HG03565 (cell line): ENCODE measurements at regions not wholly inside any gene's neighbourhood (a gene's known extent, or its start where the extent isn't known, plus 50 kb on each side); places are given as distances from the start of the nearest gene placed in this dataset.
"Not testable (repeated sequence)": the region's sequence is repeated elsewhere in the genome, so short reads cannot be mapped to it uniquely, and the experiment has no call there.

Experiments used
- ATAC-seq: cut with Tn5 transposase; IDR thresholded peaks from one replicate; pipeline ENCODE4 v1.9.1; 2021; ENCODE audit warnings: mild to moderate bottlenecking, moderate library complexity; ENCODE audit not compliant: unreplicated experiment

DNA sequence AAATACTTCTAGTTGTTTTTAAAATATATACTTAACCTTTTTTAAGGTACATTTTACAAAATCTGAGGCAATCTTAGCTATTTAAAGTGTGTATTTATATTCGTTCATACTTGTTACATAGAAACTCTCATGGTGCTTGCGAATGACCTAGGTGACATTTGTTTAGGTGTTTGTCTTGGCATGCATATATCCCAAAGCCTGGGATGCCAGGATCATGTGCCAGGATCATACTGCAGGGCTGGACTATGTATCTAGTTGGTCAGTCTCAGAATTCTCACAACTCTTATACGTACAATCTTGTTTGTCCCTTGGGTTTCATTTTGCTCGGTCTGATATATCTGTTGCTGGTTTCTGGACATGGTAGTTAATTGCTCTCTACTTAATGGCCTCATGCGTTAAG is 109.9 kb upstream of the WIPF3 start:
- ATAC-seq = not testable (repeated sequence)

DNA sequence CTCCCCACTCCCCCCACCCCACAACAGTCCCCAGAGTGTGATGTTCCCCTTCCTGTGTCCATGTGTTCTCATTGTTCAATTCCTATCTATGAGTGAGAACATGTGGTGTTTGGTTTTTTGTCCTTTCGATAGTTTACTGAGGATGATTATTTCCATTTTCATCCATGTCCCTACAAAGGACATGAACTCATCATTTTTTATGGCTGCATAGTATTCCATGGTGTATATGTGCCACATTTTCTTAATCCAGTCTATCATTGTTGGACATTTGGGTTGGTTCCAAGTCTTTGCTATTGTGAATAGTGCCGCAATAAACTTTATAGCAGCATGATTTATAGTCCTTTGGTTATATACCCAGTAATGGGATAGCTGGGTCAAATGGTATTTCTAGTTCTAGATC is 106.6 kb upstream of the WIPF3 start:
- not testable (repeated sequence) for ATAC-seq

DNA sequence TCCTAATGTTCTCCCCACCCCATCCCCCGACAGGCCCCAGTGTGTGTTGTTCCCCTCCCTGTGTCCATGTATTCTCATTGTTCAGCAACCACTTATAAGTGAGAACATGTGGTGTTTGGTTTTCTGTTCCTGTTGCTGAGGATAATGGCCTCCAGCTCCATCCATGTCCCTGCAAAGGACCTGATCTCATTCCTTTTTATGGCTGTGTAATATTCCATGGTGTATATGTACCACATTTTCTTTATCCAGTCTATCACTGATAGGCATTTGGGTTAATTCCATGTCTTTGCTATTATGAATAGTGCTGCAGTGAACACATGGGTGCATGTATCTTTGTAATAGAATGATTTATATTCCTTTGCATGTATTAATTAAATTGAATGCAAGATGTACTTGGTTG is 104.8 kb upstream of the WIPF3 start:
- not testable (repeated sequence) for ATAC-seq

DNA sequence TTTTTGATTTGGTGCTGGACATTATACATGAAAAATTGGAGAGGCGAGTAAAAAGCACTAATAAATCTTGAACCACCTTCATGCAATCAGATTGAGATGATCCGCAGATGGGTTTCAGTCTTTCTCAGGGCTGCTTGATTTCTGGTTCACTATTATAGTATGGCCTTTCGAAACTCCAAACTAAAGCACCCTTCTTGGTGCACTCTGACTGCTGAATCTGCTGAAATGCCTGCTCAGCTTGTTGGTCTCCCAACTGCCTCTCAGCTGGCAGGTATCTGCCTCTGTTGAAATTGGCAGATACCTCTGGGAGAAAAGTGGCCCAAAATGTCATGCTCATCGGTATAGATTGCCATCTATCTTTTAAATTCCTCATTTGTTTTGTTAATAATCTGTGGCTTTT is 102.5 kb upstream of the WIPF3 start:
- not testable (repeated sequence) for ATAC-seq

DNA sequence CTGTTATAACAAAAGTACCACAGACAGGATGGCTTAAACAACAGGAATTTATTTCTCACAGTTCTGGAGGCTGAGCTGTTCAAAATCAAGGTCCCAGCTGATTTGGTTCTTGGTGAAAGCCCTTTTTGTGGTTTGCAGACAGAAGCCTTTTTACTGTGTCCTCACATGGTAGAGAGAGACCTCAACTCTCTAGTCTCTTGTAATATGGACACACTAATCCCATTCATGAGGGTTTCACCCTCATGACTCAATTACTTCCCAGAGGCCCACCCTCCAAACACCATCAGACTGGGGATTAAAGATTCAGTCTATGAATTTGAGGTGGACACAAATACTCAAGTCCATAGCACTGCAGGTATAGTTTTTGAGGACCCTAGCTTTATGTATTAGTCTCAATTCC is 97.3 kb upstream of the WIPF3 start:
- ATAC-seq = not testable (repeated sequence)

DNA sequence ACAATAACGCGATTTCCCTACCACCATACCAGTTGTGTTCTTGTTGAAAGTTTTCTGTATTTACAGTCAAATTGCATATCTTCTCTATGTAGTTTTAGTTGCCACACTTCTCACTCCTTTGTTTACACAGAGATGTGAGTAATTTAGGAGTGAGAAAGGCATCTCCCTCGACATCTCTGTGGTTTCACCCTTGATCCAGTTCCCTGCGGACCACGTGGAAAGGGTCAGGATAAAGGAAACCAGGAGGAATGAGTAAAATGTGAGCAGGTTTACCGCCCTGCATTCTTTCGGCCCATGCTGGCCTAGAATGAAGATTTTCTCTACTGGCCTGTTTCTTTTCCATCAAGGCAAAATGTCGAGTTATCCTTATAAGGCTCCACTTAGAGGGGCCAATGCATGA is 83.2 kb upstream of the WIPF3 start:
- not testable (repeated sequence) for ATAC-seq

DNA sequence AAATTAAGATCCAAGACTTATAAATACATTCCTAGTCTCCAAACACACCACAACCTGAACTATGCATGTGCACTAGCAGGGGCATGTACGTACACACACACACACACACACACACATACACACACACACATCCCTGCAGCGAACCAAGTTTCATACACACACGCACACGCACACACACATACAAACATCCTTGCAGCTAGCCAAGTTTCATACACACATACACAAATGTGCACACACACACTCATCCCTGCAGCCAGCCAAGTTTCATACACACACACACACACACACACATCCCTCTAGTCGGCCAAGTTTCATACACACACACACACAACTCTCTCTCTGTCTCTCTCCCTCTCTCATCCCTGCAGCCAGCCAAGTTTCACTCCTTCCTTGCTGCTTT is 82.7 kb upstream of the WIPF3 start:
- no peak for ATAC-seq

DNA sequence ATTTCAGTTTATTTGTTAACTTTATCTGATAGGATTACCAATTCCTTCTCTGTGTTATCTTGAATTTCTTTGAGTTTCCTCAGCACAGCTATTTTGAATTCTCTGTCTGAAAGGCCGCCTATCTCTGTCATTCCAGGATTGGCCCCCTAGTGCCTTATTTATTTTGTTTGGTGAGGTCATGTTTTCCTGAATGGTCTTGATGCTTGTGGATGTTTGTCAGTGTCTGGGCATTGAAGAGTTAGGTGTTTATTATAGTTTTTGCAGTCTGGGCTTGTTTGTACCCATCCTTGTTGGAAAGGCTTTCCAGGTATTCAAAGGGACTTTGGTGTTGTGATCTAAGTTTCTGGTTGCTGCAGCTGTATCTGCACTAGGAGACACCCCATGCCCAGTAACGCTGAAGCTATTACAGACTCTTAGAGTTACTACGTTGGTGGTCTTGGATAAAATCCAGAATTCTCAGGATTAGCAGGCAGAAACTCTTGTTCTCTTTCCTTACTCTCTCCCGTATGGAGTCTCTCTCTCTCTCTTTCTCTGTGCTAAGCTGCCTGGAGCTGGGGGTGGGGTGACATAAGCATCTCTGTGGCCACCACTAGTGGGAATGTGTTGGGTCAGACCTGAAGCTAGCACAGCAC is 76.7 kb upstream of the WIPF3 start:
- ATAC-seq = not testable (repeated sequence)

DNA sequence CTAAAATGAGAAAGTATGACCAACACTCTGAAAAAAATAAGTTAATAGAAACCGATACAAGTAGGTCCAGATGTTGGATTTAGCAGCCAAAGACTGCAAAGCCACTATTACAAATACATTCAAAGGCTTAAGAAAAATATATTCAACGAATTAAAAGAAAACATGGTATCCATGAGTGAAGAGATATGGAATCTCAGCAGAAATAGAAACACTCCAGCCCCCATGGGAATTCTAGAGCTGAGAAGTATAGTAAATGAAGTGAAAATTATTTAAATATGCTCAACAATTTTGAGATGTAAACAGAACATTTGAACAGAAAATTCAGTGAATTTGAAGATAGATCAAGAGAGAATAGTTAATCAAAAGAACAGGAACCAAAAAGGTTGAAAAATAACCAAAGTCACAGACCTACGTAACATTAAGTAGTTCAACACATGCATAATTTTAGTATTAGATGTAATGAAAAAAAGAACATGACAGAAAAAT is 72.0 kb upstream of the WIPF3 start:
- no peak for ATAC-seq

DNA sequence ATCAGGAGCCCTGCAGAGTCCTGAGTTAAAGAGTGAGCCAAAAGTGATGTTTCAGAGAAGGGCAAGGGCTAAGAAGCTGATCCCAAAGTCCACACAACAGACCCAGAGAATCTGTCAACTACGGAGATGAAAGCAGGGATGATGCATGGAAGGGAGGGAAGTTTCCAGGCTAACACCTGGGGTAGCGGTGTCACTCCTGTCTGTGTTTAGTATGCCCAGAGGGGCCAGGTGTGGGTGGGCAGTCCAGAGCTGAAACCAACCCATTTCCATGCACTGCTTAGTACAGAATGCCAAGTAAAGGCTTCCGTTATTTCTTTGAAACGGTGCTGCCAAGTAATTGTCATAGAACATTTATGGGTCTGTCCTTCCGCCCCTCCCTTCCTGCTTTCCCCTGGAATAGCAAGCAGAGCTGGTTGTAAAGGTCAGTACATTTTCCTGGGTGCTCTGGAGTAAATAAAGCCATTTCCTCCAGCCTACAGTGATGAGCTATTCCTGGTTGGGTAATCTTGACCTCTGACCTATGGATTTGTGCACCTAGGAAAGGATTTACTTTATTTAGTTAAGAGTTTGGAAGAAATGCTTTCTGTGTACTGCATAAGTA is 58.6 kb upstream of the WIPF3 start:
- not testable (repeated sequence) for ATAC-seq

DNA sequence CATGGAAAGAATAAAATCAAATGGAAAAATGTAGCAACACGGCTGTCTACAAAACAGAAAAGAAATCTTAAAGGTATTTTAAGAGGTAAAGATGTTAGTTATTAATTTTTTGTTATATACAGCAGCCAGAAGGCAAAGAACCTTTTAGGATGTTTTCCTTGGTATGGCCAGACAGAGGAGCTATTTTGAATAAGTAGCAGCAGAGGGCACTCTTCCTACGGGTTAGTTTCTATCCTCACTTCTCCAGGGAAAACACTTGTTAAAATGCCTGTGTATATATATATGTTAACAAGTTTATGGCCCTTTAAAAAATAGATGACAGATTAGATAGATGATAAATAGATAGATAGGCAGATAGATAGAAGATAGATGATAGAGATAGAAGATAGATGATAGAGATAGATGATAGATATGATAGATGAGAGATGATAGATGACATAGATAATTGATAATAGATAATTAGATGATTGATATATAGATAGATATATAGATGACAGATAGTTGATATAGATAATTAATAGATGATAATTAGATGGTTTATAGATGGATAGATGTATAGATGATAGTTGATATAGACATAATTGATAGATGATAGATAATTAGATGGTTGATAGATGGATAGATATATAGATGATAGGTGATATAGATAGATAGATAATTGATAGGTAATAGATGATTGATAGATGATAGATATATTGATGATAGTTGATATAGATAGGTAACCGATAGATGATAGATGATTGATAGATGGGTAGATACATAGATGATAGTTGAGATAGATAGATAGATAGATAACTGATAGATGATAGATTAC is 57.8 kb upstream of the WIPF3 start:
- ATAC-seq = no peak

DNA sequence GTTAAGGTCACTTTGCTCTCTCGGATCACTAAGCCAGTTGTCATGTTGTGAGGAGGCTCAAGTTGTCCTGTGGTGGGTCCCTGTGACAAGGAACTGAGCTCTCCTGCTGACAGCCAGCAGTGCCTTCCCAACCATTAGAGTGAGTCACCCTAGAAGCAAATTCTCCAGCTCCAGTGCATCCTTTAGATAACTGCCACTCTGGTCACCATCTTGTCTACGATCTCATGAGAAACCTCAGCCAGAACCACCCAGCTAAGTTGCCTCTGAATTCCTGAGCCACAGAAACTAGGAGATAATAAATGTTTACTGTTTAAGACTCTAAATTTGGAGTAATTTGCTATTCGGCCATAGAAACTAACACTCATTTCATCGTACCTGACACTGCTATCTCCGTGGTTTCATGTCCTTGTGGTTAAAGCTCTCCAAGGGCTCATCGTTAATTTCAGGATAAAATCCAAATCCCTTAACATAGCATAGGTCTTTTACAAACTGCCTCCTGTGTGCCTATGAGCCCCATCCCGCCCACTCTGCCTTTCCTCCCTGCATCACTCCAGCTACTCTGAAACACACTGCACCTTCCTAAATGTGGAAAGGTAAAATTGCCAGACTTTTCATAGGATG is 56.5 kb upstream of the WIPF3 start:
- no peak for ATAC-seq

DNA sequence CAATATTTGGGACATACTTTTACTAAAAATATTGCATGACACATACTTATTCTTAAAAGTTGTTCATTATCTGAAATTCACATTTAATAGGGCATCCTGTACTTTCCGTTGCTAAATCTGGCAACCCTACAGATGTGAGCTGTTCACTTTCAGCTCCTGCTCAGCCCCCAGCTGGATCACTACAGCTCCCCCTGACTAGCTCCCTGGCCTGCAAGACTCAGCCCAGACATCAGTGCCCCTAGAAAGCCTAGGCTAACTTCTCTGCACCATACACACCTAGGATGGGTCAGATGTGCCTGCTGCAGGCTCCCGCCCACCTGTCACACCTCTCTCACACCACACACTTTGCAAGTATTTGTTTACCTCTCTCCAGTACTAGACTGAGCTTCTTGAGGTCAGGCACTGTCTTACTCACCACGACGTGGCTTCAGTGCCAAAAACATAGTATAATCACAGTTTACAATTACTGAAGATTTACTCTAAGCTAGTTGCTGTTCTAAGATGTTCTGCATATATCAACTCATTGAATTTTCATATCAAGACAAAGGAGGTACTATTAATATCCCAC is 55.9 kb upstream of the WIPF3 start:
- ATAC-seq = not testable (repeated sequence)

DNA sequence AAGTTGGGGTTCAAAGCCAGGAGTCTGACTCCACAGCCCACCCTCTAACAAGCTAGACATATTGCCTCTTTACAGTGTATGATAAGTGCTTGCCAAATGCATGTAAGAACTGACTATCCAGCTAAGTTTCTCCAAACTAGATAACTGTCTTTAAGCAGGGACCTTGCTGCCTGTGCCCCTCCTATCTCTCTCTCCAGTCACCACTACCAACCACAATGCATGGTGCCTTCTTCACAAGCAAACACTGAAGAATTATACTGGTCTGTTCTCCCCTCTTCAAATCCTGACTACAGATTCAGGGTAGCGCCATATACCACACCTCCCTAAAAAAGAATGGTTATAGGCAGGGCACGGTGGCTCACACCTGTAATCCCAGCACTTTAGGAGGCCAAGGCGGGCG is 55.3 kb upstream of the WIPF3 start:
- not testable (repeated sequence) for ATAC-seq

DNA sequence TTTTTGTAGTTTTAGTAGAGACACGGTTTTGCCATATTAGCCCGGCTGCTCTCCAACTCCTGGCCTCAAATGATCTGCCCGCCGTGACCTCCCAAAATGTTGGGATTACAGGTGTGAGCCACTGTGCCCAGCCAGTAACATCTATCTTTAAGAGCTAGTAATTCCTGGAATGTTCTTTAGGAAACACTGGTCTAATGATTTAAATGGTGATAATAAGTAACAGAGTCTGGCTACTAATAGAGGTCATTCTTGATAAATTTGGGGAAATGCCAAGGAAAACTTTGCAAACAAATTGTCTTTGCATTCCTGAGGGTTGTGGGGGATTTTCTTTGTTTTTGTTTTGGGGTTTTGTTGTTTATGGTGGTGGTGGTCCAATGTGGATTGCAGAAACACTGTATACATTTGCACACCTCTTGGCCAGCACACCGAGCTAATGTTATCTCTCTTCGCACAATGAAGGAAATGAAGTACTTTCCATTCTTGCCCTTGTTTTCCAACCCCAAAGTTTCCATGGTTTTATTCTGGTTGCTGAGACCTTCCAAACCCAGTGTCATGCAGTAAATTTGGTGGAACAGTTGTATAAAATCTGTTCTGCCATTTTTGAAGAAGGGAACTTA is 51.3 kb upstream of the WIPF3 start:
- ATAC-seq = no peak
